SKM-1 (cell line): ENCODE measurements at regions not wholly inside any gene's neighbourhood (a gene's known extent, or its start where the extent isn't known, plus 50 kb on each side); places are given as distances from the start of the nearest gene placed in this dataset.

ENCODE experiments used
- DNase-seq: peaks from one replicate; lab custom pipeline; 2025; ENCODE audit not compliant: unreplicated experiment; lab: John Stamatoyannopoulos, UW

- no peak for DNase-seq
Observed at GRCh38 chrX:149992918-149993317, 54.6 kb upstream of the EOLA2 start.

GRCh38 chrX:149993989-149994388 is 55.7 kb upstream of the EOLA2 start:
- no peak for DNase-seq

- no peak for DNase-seq
Observed at GRCh38 chrX:149996515-149996914, 58.2 kb upstream of the EOLA2 start.

- DNase-seq, result no peak
Observed at GRCh38 chrX:150005027-150005426, 66.7 kb upstream of the EOLA2 start.

- DNase-seq, result no peak
Observed at GRCh38 chrX:150007356-150007755, 69.1 kb upstream of the EOLA2 start.

GRCh38 chrX:150012647-150013381 is 74.5 kb upstream of the EOLA2 start:
- no peak for DNase-seq

- DNase-seq, result no peak
Observed at GRCh38 chrX:150014525-150014924, 76.2 kb upstream of the EOLA2 start.

GRCh38 chrX:150017868-150018267 is 79.6 kb upstream of the EOLA2 start:
- DNase-seq, result no peak

GRCh38 chrX:150018931-150019361 is 80.7 kb upstream of the EOLA2 start:
- no peak for DNase-seq

GRCh38 chrX:150028692-150029091 is 90.4 kb upstream of the EOLA2 start:
- DNase-seq, result no peak

- DNase-seq, result no peak
Observed at GRCh38 chrX:150032742-150033141, 94.5 kb upstream of the EOLA2 start.

GRCh38 chrX:150034788-150035187 is 96.5 kb upstream of the EOLA2 start:
- DNase-seq, result no peak

GRCh38 chrX:150035531-150035930 is 97.2 kb upstream of the EOLA2 start:
- DNase-seq, result no peak

- DNase-seq, result no peak
Observed at GRCh38 chrX:150036181-150036580, 97.9 kb upstream of the EOLA2 start.

GRCh38 chrX:150036641-150037040 is 98.3 kb upstream of the EOLA2 start:
- no peak for DNase-seq

- DNase-seq, result no peak
Observed at GRCh38 chrX:150037041-150037440, 98.8 kb upstream of the EOLA2 start.

- no peak for DNase-seq
Observed at GRCh38 chrX:150038315-150038714, 100.0 kb upstream of the EOLA2 start.

GRCh38 chrX:150038986-150039599 is 100.8 kb upstream of the EOLA2 start:
- DNase-seq, result no peak

GRCh38 chrX:150041208-150041607 is 102.9 kb upstream of the EOLA2 start:
- no peak for DNase-seq

- no peak for DNase-seq
Observed at GRCh38 chrX:150044556-150044955, 106.3 kb upstream of the EOLA2 start.

- DNase-seq, result no peak
Observed at GRCh38 chrX:150047818-150048217, 109.5 kb upstream of the EOLA2 start.

- no peak for DNase-seq
Observed at GRCh38 chrX:150049647-150050046, 111.4 kb upstream of the EOLA2 start.

GRCh38 chrX:150050387-150050786 is 112.1 kb upstream of the EOLA2 start:
- DNase-seq, result no peak
